HEK293 (cell line): ENCODE measurements at regions not wholly inside any gene's neighbourhood (a gene's known extent, or its start where the extent isn't known, plus 50 kb on each side); places are given as distances from the start of the nearest gene placed in this dataset.

Experiments
- CTCF ChIA-PET: fragments of 350-600 bp; formaldehyde crosslinking; extraction: SDS; loops from one replicate; lab custom pipeline; 2021; ENCODE audit warnings: antibody characterized with exemption; lab: Yijun Ruan, JAX
- POLR2A ChIA-PET: fragments of 300-600 bp; formaldehyde crosslinking; extraction: SDS; loops from one replicate; lab custom pipeline; 2020; ENCODE audit warnings: antibody characterized with exemption, inconsistent platforms; lab: Yijun Ruan, JAX
- H3K27ac ChIP-seq: fragments of 200-500 bp; sonication (Bioruptor generic); 2 replicates; pipeline ENCODE4 v1.5.1; 2014; ENCODE audit warnings: low read depth, low read length, control low read depth, inconsistent platforms; ENCODE audit errors: extremely low read depth
- H3K36me3 ChIP-seq, 2 experiments: fragments of 200-500 bp in 1 of 2; sonication (Bioruptor generic) in 1 of 2; 1 replicate in 1 of 2; 2 replicates in 1 of 2; pipeline ENCODE4 v1.5.1; 2014 to 2017; ENCODE audit warnings: inconsistent platforms in 2 of 2, low read length in 2 of 2; ENCODE audit not compliant: control insufficient read depth in 2 of 2, insufficient read depth in 1 of 2
- H3K4me1 ChIP-seq: fragments of 200-500 bp; sonication (Bioruptor generic); 2 replicates; pipeline ENCODE4 v1.5.1; 2014; ENCODE audit warnings: mild to moderate bottlenecking, low read length, inconsistent platforms; ENCODE audit not compliant: control insufficient read depth, insufficient read depth
- H3K4me3 ChIP-seq: 2 replicates; pipeline ENCODE4 v1.5.1; 2011; ENCODE audit warnings: low read depth, mild to moderate bottlenecking, control low read depth, low read length, moderate library complexity
- H3K9me3 ChIP-seq: fragments of 200-500 bp; sonication (Bioruptor generic); 2 replicates; pipeline ENCODE4 v1.5.1; 2014; ENCODE audit warnings: low read depth, low read length, inconsistent platforms; ENCODE audit not compliant: control insufficient read depth, insufficient read depth
- FEZF1 ChIP-seq: fragments of 450-650 bp; formaldehyde crosslinking; IDR thresholded peaks from 2 replicates; pipeline ENCODE4 v1.5.1; 2016; ENCODE audit warnings: missing biosample characterization, missing genetic modification characterization
- GLI2 ChIP-seq: fragments of 450-650 bp; formaldehyde crosslinking; IDR thresholded peaks from 2 replicates; pipeline ENCODE4; 2017; ENCODE audit warnings: missing biosample characterization, missing genetic modification characterization, low read depth, borderline replicate concordance
- GLI4 ChIP-seq: fragments of 450-650 bp; formaldehyde crosslinking; IDR thresholded peaks from 2 replicates; pipeline ENCODE4 v1.5.1; 2016; ENCODE audit warnings: missing biosample characterization, missing genetic modification characterization
- GLIS1 ChIP-seq: fragments of 450-650 bp; formaldehyde crosslinking; IDR thresholded peaks from 2 replicates; pipeline ENCODE4 v1.5.1; 2016; ENCODE audit warnings: missing biosample characterization, missing genetic modification characterization
- OVOL3 ChIP-seq: fragments of 450-650 bp; formaldehyde crosslinking; IDR thresholded peaks from 2 replicates; pipeline ENCODE4 v1.5.1; 2016; ENCODE audit warnings: missing biosample characterization, missing genetic modification characterization
- RBAK ChIP-seq: fragments of 450-650 bp; formaldehyde crosslinking; IDR thresholded peaks from 2 replicates; pipeline ENCODE4 v1.5.1; 2016; ENCODE audit warnings: missing biosample characterization, missing genetic modification characterization
- SALL2 ChIP-seq: fragments of 450-650 bp; formaldehyde crosslinking; IDR thresholded peaks from 2 replicates; pipeline ENCODE4 v1.5.0; 2017; ENCODE audit warnings: missing biosample characterization, mild to moderate bottlenecking, missing genetic modification characterization, borderline replicate concordance
- SETDB1 ChIP-seq: IDR thresholded peaks from one replicate; pipeline ENCODE4 v1.6.1; 2017; ENCODE audit warnings: mild to moderate bottlenecking, low read length, moderate library complexity, mixed read lengths; ENCODE audit not compliant: insufficient read length
- TRIM28 ChIP-seq: IDR thresholded peaks from 2 replicates; pipeline ENCODE4 v1.6.1; 2011; ENCODE audit warnings: low read length, control low read depth, borderline replicate concordance
- ZBTB1 ChIP-seq: fragments of 450-650 bp; formaldehyde crosslinking; IDR thresholded peaks from 2 replicates; pipeline ENCODE4 v1.5.1; 2016; ENCODE audit warnings: missing biosample characterization, missing genetic modification characterization
- ZNF10 ChIP-seq: fragments of 450-650 bp; formaldehyde crosslinking; IDR thresholded peaks from 2 replicates; pipeline ENCODE4 v1.5.1; 2017; ENCODE audit warnings: missing biosample characterization, missing genetic modification characterization
- ZNF114 ChIP-seq: fragments of 450-650 bp; formaldehyde crosslinking; IDR thresholded peaks from 2 replicates; pipeline ENCODE4 v1.5.0; 2017; ENCODE audit warnings: missing biosample characterization, missing genetic modification characterization
- ZNF140 ChIP-seq: fragments of 450-650 bp; formaldehyde crosslinking; IDR thresholded peaks from 2 replicates; pipeline ENCODE4 v1.5.1; 2016; ENCODE audit warnings: missing biosample characterization, missing genetic modification characterization
- ZNF292 ChIP-seq: fragments of 450-650 bp; formaldehyde crosslinking; IDR thresholded peaks from 2 replicates; pipeline ENCODE4 v1.5.1; 2016; ENCODE audit warnings: low read depth, missing biosample characterization, missing genetic modification characterization, borderline replicate concordance
- ZNF426 ChIP-seq: fragments of 450-650 bp; formaldehyde crosslinking; IDR thresholded peaks from 2 replicates; pipeline ENCODE4 v1.5.1; 2017; ENCODE audit warnings: missing biosample characterization, missing genetic modification characterization, mild to moderate bottlenecking, inconsistent platforms, moderate library complexity
- ZNF48 ChIP-seq: fragments of 450-650 bp; formaldehyde crosslinking; IDR thresholded peaks from 2 replicates; pipeline ENCODE4 v1.5.1; 2016; ENCODE audit warnings: missing biosample characterization, missing genetic modification characterization
- ZNF488 ChIP-seq: fragments of 450-650 bp; formaldehyde crosslinking; IDR thresholded peaks from 2 replicates; pipeline ENCODE4 v1.5.1; 2016; ENCODE audit warnings: missing biosample characterization, missing genetic modification characterization
- ZNF555 ChIP-seq: fragments of 450-650 bp; formaldehyde crosslinking; conservative IDR thresholded peaks from 2 replicates; pipeline ENCODE4 v1.5.1; 2017; ENCODE audit warnings: missing biosample characterization, mild to moderate bottlenecking, missing genetic modification characterization, inconsistent platforms
- ZNF626 ChIP-seq: fragments of 450-650 bp; sonication (Bioruptor Pico); formaldehyde crosslinking; IDR thresholded peaks from 2 replicates; pipeline ENCODE4 v1.5.1; 2018; ENCODE audit warnings: missing biosample characterization, missing genetic modification characterization, inconsistent platforms
- ZNF670 ChIP-seq: fragments of 450-650 bp; formaldehyde crosslinking; IDR thresholded peaks from 2 replicates; pipeline ENCODE4 v1.5.1; 2016; ENCODE audit warnings: missing biosample characterization, missing genetic modification characterization, low read depth
- ZNF747 ChIP-seq: fragments of 450-650 bp; formaldehyde crosslinking; IDR thresholded peaks from 2 replicates; pipeline ENCODE4 v1.5.1; 2016; ENCODE audit warnings: missing biosample characterization, missing genetic modification characterization
- ZNF768 ChIP-seq: fragments of 450-650 bp; formaldehyde crosslinking; IDR thresholded peaks from 2 replicates; pipeline ENCODE4 v1.5.1; 2018; ENCODE audit warnings: missing biosample characterization, mild to moderate bottlenecking, missing genetic modification characterization
- ZNF776 ChIP-seq: fragments of 450-650 bp; formaldehyde crosslinking; IDR thresholded peaks from 2 replicates; pipeline ENCODE4 v1.5.0; 2017; ENCODE audit warnings: missing biosample characterization, missing genetic modification characterization, borderline replicate concordance
- ZNF792 ChIP-seq: fragments of 450-650 bp; formaldehyde crosslinking; IDR thresholded peaks from 2 replicates; pipeline ENCODE4 v1.5.1; 2016; ENCODE audit warnings: missing biosample characterization, missing genetic modification characterization
- TF ChIP-seq, protein P1 (sequence below): fragments of 450-650 bp; formaldehyde crosslinking; IDR thresholded peaks from 2 replicates; pipeline ENCODE4 v1.5.1; 2016; ENCODE audit warnings: missing biosample characterization, missing genetic modification characterization
- TF ChIP-seq, protein P2 (sequence below): fragments of 450-650 bp; formaldehyde crosslinking; IDR thresholded peaks from 2 replicates; pipeline ENCODE4 v1.5.1; 2016; ENCODE audit warnings: missing biosample characterization, missing genetic modification characterization
- TF ChIP-seq, protein P3 (sequence below): sonication (generic); formaldehyde crosslinking; IDR thresholded peaks from 2 replicates; pipeline ENCODE4 v1.8.1; 2022; ENCODE audit warnings: mild to moderate bottlenecking, moderate library complexity, missing genetic modification reagents

DNA sequence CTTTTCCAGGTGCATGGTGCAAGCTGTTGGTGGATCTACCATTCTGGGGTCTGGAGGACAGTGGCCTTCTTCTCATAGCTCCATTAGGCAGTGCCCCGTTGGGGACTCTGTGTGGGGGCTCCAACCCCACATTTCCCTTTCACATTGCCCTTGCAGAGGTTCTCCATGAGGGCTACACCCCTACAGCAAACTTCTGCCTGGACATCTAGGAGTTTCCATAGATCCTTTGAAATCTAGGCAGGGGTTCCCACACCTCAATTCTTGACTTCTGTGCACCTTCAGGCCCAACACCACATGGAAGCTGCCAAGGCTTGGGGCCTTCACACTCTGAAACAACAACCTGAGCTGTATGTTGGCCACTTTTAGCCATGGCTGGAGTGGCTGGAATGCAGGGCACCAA is 282.8 kb upstream of the SASH1 start:
- no peaks in the 10 kb centered on the region for H3K36me3 ChIP-seq
- no peak overlapping the region for H3K27ac ChIP-seq
- TF ChIP-seq ZNF292 (tag by site-specific recombination) (no peak), SALL2 (tag by site-specific recombination) (no peak), SETDB1 (peak; percentile 64), ZNF488 (no peak), FEZF1 (no peak), ZNF747 (no peak), ZNF48 (no peak), ZNF10 (tag by site-specific recombination) (no peak)
- no peaks in the 10 kb centered on the region for H3K9me3 ChIP-seq
- H3K4me1 ChIP-seq, result no peaks in the 10 kb centered on the region
- no peak overlapping the region for H3K4me3 ChIP-seq
- ChIA-PET CTCF (no interaction called here), POLR2A (no interaction called here)

- POLR2A ChIA-PET, result no interaction called here
- TF ChIP-seq, protein P1, sequence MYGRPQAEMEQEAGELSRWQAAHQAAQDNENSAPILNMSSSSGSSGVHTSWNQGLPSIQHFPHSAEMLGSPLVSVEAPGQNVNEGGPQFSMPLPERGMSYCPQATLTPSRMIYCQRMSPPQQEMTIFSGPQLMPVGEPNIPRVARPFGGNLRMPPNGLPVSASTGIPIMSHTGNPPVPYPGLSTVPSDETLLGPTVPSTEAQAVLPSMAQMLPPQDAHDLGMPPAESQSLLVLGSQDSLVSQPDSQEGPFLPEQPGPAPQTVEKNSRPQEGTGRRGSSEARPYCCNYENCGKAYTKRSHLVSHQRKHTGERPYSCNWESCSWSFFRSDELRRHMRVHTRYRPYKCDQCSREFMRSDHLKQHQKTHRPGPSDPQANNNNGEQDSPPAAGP (tag by site-specific recombination), result no peak
- TF ChIP-seq ZNF140 (tag by site-specific recombination), result no peak
- TF ChIP-seq ZNF426, result no peak
- TF ChIP-seq, protein P2, sequence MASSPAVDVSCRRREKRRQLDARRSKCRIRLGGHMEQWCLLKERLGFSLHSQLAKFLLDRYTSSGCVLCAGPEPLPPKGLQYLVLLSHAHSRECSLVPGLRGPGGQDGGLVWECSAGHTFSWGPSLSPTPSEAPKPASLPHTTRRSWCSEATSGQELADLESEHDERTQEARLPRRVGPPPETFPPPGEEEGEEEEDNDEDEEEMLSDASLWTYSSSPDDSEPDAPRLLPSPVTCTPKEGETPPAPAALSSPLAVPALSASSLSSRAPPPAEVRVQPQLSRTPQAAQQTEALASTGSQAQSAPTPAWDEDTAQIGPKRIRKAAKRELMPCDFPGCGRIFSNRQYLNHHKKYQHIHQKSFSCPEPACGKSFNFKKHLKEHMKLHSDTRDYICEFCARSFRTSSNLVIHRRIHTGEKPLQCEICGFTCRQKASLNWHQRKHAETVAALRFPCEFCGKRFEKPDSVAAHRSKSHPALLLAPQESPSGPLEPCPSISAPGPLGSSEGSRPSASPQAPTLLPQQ (tag by site-specific recombination), result no peak
- TF ChIP-seq TRIM28, result 0 out of 2 replicates have a peak, but pooled peaks have one; percentile 14
- TF ChIP-seq ZNF555 (tag by site-specific recombination), result no peak
- no peak for TF ChIP-seq GLIS1 (tag by site-specific recombination)
- TF ChIP-seq ZNF114 (tag by site-specific recombination), result no peak
- CTCF ChIA-PET, result no interaction called here
- Histone ChIP-seq H3K4me1 (no peaks in the 10 kb centered on the region), H3K9me3 (no peaks in the 10 kb centered on the region), H3K27ac (no peak overlapping the region), H3K4me3 (no peak overlapping the region), H3K36me3 (no peaks in the 10 kb centered on the region)
These were observed 278.1 kb upstream of the SASH1 start for GRCh38 chr6:148064406-148065134.

- Histone ChIP-seq H3K36me3 (no peaks in the 10 kb centered on the region), H3K27ac (no peak overlapping the region), H3K9me3 (no peaks in the 10 kb centered on the region), H3K4me1 (no peaks in the 10 kb centered on the region), H3K4me3 (no peak overlapping the region)
- ChIA-PET CTCF (no interaction called here), POLR2A (no interaction called here)
- TF ChIP-seq ZNF792 (tag by site-specific recombination), result no peak
- TF ChIP-seq ZNF776, result no peak
- TF ChIP-seq OVOL3 (tag by site-specific recombination), result no peak
- TF ChIP-seq ZNF768 (tag by site-specific recombination), result no peak
- TF ChIP-seq ZNF626 (tag by site-specific recombination), result no peak
- TF ChIP-seq ZBTB1 (tag by site-specific recombination), result no peak
- no peak for TF ChIP-seq ZNF48
- TF ChIP-seq GLI4 (tag by site-specific recombination), result no peak
- TF ChIP-seq ZNF670 (tag by site-specific recombination), result no peak
- TF ChIP-seq, protein P3, sequence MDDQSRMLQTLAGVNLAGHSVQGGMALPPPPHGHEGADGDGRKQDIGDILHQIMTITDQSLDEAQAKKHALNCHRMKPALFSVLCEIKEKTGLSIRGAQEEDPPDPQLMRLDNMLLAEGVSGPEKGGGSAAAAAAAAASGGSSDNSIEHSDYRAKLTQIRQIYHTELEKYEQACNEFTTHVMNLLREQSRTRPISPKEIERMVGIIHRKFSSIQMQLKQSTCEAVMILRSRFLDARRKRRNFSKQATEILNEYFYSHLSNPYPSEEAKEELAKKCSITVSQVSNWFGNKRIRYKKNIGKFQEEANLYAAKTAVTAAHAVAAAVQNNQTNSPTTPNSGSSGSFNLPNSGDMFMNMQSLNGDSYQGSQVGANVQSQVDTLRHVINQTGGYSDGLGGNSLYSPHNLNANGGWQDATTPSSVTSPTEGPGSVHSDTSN (CRISPR knock-in tag), result no peak
- TF ChIP-seq RBAK (tag by site-specific recombination), result no peak
- no peak for TF ChIP-seq GLI2 (tag by site-specific recombination)
These were observed 274.1 kb upstream of the SASH1 start for GRCh38 chr6:148068437-148069061.
